ENCODE measurements at regions not wholly inside any gene's neighbourhood (a gene's known extent, or its start where the extent isn't known, plus 50 kb on each side); places are given as distances from the start of the nearest gene placed in this dataset.

DNA sequence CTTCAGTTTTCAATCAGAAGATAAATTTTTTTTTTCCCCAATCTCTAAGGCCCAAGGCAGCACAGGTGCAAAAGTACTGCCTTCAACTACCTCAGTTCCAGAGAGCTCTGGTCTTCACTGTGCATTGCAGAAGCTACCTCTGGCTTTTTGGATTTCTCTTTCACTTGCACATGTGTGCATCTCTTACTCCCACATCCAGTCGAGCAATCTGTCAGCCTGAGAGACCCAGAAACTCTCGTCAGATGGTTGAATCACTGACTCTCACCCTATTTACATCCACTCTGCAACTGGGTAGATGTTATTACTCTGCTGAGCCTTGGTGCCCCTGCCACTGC is 813.8 kb downstream of the NR2F2 start:
- in situ Hi-C loops (cut with MboI; ENCODE audit: low sequenced_read_pairs) (no loop called here), dilution Hi-C loops (cut with HindIII; ENCODE audit: low sequenced_read_pairs, unreplicated experiment) (no loop called here), intact Hi-C loops (cut with micrococcal nuclease) (no loop called here)
- ATAC-seq (ENCODE audit: low read depth) (no peak), DNase-seq (no peak)
- Histone ChIP-seq H3K18ac (ENCODE audit: low read depth, low read length) (no peak overlapping the region), H3K36me3 (ENCODE audit: control insufficient read depth, insufficient read depth, low read length) (no peaks in the 10 kb centered on the region), H4K8ac (ENCODE audit: low read depth in 2 of 2, low read length in 2 of 2) (no peak overlapping the region), H3K4ac (ENCODE audit: low read depth, low read length) (no peak overlapping the region), H4K5ac (ENCODE audit: low read depth, low read length) (no peak overlapping the region), H2BK120ac (ENCODE audit: low read depth, low read length) (no peak overlapping the region), H3K56ac (ENCODE audit: extremely low read depth, insufficient read depth, low read length) (no peak overlapping the region), H3K4me2 (ENCODE audit: low read depth, low read length) (no peak overlapping the region), H3K9ac (ENCODE audit: low read depth, low read length) (no peak overlapping the region), H4K20me1 (ENCODE audit: insufficient read depth, low read length) (no peaks in the 10 kb centered on the region), H2AK5ac (ENCODE audit: low read depth, low read length) (no peak overlapping the region), H3K27me3 (ENCODE audit: control insufficient read depth, insufficient read depth, low read length) (no peaks in the 10 kb centered on the region), H3K23ac (ENCODE audit: low read depth, low read length) (no peak overlapping the region), H3K9me3 (ENCODE audit: control insufficient read depth, insufficient read depth, low read length) (peaks cover 22% of the 10 kb centered on the region), H3K9me1 (ENCODE audit: insufficient read depth, low read length) (no peaks in the 10 kb centered on the region), H2BK15ac (ENCODE audit: low read depth, low read length) (no peak overlapping the region), H3K14ac (replicated peaks; ENCODE audit: low read depth, low read length) (no peak overlapping the region), H3K4me3 (ENCODE audit: insufficient read depth, low read depth, low read length) (no peak overlapping the region), H2BK5ac (ENCODE audit: low read depth, low read length, poor library complexity, severe bottlenecking) (no peak overlapping the region), H3K4me1 (ENCODE audit: control insufficient read depth, insufficient read depth, low read length) (no peaks in the 10 kb centered on the region), H4K91ac (ENCODE audit: insufficient read depth, low read depth, low read length) (no peak overlapping the region), H2AK9ac (replicated peaks; ENCODE audit: low read depth, low read length, poor library complexity) (no peak overlapping the region), H3K27ac (ENCODE audit: insufficient read depth, low read length) (no peak overlapping the region), H2AFZ (replicated peaks; ENCODE audit: low read length, poor library complexity) (no peak overlapping the region), H3K79me1 (ENCODE audit: low read depth in 1 of 2, low read length in 2 of 2) (no peaks in the 10 kb centered on the region), H2BK20ac (ENCODE audit: low read depth, low read length) (no peak overlapping the region)
- ChIA-PET POLR2A (ENCODE audit: unreplicated experiment) (no interaction called here), CTCF (no interaction called here)
- no CpG with 5 or more reads among the region's 2 CpGs for WGBS, 2 experiments (ENCODE audit: extremely low coverage in 2 of 2, insufficient read length in 1 of 2)
- TF ChIP-seq ELK1 (IDR thresholded peaks at IDR 0.05; ENCODE audit: borderline replicate concordance, low read depth, low read length) (no peak), MAZ (IDR thresholded peaks at IDR 0.05; ENCODE audit: borderline replicate concordance, low read depth, low read length) (no peak), SMC3 (IDR thresholded peaks at IDR 0.05; ENCODE audit: low read depth, low read length) (no peak), USF2 (IDR thresholded peaks at IDR 0.05; ENCODE audit: low read depth, low read length) (no peak), RCOR1 (IDR thresholded peaks at IDR 0.05; ENCODE audit: insufficient replicate concordance, low read length) (no peak), FOS (IDR thresholded peaks at IDR 0.05; ENCODE audit: low read depth, low read length) (no peak), POLR2A (IDR thresholded peaks at IDR 0.05; ENCODE audit: low read depth, low read length) (no peak), RFX5 (IDR thresholded peaks at IDR 0.05; ENCODE audit: low read depth, low read length) (no peak), MAFK (IDR thresholded peaks at IDR 0.05; ENCODE audit: low read depth, low read length) (no peak), CHD1 (IDR thresholded peaks at IDR 0.05; ENCODE audit: low read depth, low read length) (no peak)
- TF ChIP-seq, protein P1, sequence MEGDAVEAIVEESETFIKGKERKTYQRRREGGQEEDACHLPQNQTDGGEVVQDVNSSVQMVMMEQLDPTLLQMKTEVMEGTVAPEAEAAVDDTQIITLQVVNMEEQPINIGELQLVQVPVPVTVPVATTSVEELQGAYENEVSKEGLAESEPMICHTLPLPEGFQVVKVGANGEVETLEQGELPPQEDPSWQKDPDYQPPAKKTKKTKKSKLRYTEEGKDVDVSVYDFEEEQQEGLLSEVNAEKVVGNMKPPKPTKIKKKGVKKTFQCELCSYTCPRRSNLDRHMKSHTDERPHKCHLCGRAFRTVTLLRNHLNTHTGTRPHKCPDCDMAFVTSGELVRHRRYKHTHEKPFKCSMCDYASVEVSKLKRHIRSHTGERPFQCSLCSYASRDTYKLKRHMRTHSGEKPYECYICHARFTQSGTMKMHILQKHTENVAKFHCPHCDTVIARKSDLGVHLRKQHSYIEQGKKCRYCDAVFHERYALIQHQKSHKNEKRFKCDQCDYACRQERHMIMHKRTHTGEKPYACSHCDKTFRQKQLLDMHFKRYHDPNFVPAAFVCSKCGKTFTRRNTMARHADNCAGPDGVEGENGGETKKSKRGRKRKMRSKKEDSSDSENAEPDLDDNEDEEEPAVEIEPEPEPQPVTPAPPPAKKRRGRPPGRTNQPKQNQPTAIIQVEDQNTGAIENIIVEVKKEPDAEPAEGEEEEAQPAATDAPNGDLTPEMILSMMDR (conservative IDR thresholded peaks at IDR 0.05; ENCODE audit: low read depth, low read length), result no peak
- BruUV-seq (replicated peaks), result no TSS peak

Measured in IMR-90 (cell line).